ELF-1 (cell line): ENCODE measurements at regions not wholly inside any gene's neighbourhood (a gene's known extent, or its start where the extent isn't known, plus 50 kb on each side); places are given as distances from the start of the nearest gene placed in this dataset.

ENCODE experiments used
- DNase-seq: peaks from one replicate; pipeline ENCODE4 v3.0.0-alpha.2; 2016; ENCODE audit warnings: low read depth, low spot score

DNA sequence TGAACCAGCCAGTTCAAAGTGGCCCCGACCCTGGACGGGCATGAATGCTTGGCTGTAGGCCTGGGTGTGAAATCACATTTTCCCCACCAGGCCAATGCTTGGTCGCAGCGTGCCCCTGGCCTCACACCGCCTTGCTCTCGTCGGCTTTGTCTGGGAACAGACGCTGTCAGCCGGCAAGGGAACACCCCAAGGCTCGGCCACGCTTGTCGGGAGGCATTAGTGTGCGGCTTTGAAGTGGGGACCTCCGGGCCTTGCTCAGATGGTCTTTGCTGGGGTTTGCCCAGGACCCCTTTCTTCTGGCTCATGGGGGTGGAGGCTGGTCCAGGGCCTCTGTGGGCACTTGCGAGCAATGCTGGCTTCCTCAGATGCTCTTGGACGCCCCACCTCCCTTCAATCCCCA, 79.1 kb downstream of the INHBB start:
- no peak for DNase-seq

DNA sequence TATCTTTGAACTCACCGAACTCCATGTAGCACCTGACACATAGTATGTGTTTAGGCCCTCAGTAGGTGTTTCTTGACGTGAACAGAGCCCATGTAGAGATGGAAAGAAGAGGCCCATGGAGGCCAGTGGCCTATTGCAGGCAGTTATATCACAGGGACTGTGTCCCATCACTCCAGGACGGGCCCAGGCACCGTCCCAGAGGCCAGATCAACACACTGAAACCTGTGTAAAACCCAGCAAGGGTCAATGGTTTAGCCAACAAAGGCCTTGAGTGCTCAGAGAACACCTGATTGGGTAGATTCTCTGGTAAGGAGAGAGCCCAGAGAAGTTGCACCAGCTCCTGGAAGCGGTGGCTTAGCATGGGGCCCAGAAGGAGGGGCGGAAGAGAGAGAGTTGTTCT, 82.8 kb downstream of the INHBB start:
- no peak for DNase-seq

DNA sequence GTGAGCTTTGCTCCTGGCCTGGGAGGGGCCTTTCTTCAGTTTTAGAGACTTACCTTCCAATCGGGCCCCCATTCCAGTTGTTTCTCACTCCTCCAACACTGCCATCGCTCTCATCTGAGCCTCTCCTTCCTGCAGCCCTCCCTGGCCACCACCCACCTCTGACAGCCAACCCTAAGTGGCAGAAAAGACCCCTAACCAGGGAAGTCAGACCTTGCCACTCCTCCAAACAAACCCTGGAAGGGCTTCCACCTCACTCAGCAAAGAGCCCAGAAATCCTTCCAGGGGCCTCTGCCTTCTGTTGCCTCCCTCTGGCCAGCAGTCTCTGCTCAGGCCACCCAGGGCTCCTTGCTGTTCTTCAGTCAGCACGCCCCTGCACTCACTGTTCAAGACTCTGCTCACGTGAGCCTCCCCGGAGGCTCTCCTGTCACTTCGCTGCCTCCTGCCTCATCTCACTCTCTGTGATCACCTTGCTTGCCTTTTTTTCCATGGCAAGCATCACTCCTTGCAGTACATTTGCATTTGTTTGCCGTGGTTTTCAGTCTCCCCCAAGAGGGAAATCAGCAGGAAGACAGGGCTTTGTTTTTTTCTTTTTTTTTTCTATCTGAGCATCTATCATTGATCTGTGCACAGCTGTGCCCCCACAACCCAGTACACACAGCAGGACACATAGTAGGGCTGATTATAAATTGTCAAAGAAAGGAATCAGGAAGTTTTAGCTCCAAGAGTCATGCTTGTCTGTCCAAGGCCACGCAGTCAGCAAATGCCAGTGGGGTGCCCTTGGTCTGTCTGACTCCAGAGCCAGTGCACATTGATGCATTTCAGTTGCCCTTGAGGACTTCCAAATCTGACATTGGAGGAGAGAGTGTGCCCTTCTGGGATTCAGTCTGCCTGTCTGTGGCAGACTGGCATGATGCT, 83.9 kb downstream of the INHBB start:
- DNase-seq, result peak; percentile 60

DNA sequence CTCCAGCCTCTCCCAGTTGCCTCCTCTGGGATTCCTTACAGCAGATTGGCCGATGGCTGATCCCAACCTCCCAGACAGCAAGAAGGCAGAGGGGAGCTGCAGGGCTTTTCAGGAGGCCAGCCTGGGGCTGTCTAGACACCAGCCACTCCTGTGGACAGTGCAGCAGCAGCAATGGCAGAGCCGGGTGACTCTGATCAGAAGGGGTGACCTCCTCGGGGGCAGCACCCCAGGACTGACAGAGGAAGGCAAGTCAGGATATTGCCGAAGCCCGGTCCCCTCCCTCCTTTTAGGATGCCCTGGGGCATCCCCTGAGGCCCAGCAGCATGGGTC, 84.5 kb downstream of the INHBB start:
- DNase-seq, result no peak

DNA sequence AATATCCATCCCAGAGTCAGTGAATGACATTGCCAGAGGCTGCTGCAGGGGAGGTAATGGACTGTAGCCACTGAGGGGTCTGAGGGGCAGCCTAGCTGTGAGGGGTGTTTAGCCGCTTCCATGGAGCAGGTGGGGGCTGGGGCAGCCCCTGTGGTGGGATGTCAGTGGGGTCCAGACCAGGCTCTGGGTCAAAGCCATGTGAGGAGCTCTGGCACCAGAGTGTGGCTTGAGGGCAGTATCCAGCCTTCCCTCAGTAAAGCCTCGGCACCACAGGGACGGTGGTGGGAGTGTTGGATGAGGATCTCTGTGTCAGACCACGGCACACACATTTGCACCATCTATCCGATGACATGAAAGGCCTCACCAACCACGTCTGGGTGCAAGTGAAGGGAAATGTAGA, 85.0 kb downstream of the INHBB start:
- no peak for DNase-seq

DNA sequence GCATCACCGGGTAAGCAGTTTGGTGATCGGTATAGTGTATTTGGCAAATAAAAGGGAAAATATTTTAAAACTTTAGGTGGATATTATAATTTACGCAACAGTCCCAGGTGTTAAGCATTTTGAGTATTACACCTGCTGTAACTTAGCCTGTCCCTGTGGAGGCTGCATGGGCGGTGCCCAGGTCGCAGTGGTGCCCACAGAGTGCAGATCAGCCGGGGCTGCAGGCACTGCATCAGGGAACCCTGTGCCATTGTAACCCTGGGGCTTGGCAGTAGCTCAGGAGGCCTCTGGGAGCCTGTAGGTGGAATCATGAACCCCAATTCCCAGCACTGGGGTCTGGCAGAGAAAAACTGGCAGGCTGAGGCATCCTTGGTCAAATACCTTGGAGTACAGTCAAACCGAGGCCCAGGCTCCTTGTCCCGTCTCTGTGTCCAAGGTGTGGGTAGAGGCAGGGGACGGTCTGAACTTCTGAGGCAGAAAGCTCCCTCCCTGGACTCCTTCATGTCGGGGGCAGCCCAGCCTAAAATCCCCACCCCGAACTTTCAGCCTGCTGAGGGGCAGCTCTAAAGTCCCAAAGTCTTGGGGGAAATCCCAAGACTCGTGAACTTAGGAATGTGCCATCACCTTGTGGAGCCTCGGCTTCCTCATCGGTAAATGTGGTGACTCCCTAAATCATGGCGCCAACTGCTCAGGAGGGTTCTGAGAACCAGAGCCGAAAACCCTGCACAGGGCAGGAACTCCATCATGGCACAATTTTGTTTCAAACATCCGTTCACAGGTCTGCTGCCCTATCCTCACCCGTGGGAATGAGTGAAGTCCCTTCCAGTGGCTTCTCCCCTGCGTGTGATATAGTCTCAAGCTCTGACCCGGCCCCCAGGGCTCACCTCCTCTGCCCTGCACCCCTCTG, 85.7 kb downstream of the INHBB start:
- no peak for DNase-seq

DNA sequence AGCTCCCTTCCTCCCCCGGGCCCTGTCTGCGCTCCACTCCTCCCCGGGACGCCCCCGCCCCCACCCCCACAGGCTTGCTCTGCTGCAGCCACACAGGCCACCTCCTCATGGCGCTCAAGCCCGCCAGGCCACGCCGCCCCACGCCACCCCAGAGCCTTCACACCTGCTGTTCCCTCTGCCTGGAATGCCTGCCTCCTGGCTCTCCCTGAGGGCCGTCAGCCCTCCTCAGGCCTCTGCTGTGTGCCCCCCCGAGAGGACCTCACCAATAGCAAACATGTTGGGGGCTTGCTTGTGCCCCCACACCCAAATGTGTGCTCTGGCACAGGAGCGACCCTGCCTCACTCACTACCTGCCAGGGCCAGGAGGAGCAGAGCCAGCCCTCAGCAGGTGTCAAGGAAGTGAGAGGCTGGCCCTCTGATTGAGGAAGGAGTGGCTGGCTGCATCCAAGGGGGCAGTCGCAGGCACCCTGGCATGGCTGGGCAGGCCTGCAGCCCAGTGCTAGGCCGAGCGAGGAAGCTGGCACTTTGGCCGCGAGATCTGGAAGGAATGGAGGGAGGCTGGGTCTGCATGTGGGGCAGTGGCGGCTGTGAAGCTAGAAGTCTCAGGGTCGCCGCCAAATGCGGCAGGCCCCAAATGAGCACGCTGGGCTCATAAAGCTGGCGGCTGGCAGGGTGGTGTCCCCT, 86.5 kb downstream of the INHBB start:
- no peak for DNase-seq

DNA sequence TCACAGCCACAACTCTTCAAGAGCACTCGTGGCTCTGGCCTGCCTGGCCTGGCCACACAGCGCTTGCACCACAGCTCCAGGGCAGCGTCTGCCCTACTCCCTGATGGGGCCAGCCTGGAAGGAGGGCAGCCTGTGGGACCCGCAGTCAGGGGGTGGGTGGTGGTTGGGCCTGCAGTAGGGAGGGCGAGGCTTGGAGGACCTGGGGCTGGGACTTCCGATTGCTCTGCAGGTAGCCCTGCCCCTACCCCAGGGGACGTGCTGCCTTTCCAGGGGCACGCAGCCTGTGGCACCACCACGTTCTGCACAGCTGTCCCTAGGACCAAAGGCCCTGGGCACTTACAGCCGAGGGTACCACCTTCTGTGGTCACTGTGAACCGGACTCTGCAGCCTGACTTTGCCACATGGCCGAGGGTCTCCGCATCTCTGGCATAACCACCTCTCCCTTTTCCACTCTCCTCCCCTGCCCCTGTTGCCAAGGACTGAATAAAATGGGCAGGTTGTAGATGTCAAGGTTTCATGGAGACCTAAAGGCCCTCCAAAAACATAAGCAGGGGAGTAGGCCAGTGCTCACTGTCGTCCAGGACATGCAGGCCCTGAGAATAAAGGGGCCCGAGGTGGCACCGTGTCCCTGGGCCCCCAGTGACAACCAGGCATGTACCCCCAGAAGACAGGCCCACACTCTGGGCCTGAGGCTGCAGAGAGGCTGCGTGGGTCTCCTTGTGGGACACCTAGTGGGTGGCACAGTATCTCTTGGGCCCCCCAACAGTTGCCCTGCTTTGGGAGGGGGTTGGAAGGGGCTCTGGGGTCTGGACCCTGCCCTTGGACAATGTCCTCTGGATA, 87.3 kb downstream of the INHBB start:
- DNase-seq, result no peak

DNA sequence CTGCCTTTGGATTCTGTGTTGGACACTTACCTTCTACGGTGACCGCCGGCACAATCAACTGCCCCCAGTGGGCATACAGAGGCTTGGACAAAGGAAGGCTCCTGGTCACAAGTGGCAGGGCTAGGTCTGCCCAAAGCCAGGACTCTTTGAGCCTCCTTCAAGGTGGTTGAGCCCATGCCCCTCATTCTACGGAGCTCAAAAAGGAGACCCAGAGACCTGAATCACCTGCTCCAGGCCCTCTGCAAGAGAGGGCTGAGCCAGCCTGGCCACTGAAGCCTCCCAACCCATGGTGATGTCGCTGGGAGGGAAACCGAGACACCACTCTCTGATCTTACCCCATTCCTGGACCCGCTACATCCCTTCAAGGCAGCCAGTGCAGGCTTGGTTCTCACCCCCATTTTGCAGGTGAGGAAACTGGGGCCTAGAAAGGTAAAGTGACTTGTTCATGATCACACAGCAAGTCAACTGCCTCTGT, 87.9 kb downstream of the INHBB start:
- DNase-seq, result no peak

DNA sequence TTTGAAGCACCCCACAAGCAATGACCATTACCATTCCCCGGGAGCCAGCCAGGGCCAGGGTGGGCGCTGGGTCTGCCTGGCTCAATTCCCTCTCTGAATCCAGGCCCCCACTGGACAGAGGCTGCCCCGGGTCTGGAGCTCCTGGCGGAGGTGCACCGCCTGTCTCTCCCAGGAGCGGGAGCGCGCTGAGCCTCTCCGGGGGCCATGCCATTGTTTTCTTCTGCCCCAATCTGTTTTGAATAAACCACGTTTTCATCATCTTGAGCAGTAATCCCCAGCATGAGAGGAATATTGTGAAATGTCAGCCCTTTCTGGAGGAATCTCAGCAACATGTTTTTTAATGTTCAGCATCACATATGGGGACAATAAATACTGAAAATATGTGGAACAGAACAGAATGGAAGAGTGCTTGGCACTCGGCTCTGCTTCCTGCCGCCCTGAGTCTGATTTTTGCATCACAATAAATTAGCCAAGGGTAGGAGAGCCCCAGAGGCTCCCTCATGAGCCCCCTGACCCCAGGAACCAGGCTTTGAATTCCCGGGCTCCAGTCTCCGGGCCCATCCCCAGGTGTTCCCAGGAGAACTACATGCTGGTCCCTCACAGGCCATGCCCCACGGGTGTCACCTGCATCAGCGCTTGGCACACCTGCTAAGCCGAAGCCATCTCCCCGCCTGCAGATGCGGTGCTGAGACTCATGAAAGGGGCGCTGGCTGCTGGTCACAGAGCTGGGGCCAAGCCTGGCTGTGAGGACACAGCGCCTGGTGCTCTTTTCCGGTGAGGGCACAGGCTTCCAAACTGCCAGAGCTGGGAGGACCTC, 88.8 kb downstream of the INHBB start:
- no peak for DNase-seq

DNA sequence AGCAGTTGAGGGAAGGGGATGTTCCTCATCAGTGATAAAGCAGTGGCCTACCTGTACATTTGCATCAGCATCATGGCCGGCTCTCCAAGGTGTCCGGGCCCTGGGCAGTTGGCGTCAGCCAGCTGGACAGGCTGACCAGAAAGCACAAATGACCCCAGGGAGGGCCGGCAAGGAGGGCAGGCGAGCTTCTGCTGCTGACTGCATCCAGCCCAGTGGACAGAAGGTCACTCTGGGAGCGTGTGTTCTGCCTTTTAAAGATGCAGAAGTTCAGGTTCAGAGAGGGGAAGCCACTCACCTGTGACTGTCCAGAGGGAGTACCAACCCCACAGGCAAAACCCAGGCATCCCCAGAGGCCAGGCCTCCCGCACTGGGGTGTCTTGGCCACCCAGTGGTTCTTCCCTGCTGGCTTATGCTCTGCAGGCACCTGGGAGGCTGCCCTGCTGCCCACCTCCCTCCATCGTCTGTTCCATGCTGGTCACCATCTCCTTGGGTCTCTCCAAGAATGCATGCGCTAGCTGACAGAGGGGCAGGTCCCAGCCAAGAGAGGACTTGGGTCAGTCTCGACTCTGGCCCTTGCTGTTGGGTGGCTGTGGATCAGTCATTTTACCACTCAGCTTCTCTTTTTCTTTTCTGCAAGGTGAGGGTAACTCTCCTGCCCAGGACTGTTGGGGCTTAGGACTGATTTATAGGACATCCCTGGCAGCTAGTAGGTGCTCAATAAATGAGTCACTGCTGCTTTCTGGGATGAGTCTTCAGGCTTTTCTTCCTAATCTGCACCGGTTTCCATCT, 89.9 kb downstream of the INHBB start:
- no peak for DNase-seq

DNA sequence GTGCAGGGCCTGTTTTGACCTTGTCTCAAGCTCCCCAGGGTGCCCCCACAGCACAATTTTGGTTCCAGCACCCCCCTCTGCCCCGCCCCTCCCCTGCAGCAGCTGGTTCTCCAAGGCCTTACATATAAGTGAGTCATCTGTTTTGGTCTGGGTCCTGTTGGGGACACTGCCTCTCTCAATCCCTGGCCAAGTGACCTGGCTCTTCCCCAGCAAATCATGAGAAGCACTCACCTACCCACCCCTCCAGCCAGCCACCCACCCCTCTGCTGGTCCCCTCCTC, 90.5 kb downstream of the INHBB start:
- DNase-seq, result no peak

DNA sequence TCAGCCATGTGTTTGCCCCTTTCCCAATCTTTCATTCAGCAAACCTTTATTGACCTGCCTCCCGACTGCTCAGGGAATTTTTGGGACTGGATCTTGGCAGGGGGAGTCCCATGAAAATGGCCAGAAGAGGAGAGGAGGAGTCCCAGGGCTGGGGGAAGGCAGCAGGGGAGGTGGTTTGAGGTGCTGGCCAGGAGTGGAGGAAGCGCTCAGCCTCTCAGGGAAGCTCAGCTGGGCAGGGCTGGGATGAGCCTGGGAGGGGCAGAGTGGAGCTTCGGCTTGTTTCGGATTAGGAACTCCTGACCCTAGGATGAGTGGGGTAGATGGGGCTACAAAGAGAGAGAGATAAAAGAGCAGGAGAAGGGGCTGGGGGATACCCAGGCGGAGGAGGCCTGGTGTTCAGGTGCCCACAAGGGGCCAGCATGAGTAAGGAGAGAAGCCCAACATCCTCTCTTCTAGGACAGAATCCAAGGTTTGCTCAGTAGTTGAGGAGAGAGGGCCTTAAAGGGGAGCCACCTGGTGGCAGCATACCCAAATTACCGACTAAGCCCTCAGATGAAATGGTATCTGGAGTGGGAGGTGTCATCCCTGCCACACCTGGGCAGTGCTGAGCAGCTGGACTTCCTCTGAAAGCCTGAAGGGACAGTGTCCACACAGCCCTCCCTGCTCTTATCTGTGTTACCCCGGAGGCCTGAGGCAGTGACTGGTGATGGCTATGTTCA, 91.1 kb downstream of the INHBB start:
- peak; percentile 95 for DNase-seq

DNA sequence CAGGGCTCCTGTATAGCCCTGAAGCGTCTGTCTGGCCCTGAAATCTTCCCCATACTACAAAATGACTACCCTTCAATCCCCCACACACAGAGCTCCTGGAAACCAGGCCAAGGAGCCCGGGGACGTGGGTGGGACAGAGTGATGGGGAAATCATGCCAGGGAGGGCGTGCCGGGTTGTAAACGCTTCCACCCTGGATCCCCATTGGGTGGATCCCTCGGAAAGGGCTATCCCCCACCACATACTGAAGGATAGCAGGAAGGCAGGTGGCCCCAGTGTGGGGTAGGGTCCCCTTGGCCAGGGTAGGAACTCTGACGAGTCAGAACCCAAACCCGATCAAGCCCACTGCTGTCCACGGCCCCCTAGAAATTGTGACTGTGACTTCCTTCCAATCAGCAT, 91.7 kb downstream of the INHBB start:
- no peak for DNase-seq

DNA sequence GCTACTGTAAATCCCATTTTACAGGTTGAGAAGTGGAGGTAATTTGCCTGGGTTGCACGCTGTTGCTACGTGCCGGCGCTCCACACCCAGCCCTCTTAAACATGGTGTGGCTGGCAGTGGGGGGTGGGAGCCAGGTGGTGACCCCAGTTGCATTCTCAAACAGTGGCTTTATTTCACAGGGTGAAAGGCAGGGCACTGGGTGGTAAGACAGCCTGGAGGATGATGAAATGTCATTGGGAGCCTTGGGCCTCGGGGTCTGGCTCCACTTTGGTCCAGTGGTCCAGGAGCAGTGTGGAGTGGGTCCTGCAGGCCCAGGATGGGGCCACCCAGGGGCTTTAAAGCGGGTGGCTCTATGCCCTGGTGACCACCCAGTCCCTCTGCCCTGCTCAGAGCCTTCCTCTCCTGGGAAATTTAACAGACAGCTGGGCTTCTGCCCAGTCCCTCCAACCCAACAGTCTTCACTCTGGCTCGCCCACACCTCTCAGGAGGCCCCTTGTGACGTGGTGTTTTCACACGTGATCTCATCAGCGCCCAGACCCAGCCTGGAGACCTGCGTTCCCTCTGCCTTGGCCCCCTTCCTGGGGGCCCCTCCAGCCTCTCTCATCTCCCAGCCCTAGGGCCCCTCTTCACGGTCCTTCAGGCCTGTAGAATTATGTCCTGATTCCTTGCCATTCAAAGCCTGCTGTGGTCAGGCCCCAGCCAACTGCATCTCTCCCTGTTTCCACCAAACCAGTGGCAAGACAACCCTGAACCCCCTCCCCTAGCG, 92.5 kb downstream of the INHBB start:
- no peak for DNase-seq

DNA sequence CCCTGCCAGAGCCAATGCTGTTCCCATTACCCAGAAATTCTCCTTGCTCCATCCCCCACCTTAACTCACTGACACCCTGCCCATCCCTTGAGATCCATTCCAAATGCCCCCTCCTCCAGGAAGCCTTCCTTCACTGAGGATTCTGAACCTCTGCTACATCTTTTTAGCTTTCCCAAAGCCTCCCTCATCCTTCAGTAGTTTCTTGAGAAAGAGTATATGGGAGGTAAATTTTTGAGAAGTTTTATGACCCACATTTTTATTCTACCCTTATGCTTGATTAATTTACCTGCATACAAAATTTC, 93.1 kb downstream of the INHBB start:
- DNase-seq, result no peak

DNA sequence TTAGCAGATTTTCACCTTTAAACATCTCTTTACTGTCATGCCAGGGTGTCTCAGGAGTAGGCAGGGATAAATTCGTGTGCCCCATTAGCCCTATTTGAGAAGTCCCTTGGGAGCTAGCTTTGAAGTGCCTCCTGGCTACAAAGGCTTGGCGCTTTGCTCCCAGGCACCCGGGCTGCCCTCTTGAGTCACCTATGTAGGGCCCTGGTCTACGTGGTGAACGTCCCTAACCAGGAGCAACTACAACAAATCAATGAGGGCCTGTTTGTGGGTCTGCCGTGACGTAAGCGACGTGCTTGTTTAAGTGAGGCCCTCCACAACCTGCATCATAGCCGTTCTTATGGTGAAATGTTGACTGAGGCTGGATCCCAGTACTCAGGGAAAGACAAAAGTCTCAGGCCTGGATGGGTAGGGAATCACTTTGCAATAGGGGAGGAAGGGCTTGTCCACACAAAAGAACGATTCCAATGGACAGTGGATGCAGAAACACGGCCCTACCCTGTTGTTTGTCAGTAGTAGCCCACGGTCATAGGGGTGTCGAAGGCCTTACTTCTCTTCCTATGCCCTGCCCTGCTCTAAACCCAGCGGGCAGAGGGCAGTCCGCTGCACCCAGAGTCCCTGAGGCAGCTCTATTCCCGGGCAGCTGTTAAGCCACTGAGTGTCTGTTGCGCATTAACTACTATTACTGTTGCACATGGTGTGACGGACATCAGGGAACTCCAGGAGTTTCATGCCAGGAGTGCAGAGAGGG, 93.9 kb downstream of the INHBB start:
- DNase-seq, result no peak
